Mucosa of rectum (tissue), 2 donors: ENCODE measurements at regions not wholly inside any gene's neighbourhood (a gene's known extent, or its start where the extent isn't known, plus 50 kb on each side); places are given as distances from the start of the nearest gene placed in this dataset.
"Not testable (repeated sequence)": the region's sequence is repeated elsewhere in the genome, so short reads cannot be mapped to it uniquely, and the experiment has no call there.

Experiments
- H3K27ac ChIP-seq, 2 donors: one replicate each; pipeline ENCODE4 v1.7.0; 2013; ENCODE audit warnings: inconsistent platforms in 2 of 2, low read depth in 2 of 2, low read length in 2 of 2
- H3K27me3 ChIP-seq, 2 donors: one replicate each; pipeline ENCODE4 v1.7.0; 2013; ENCODE audit warnings: low read length in 2 of 2; ENCODE audit not compliant: control insufficient read depth in 2 of 2, insufficient read depth in 2 of 2
- H3K36me3 ChIP-seq, 2 donors: one replicate each; pipeline ENCODE4 v1.7.0; 2013; ENCODE audit warnings: low read length in 2 of 2; ENCODE audit not compliant: control insufficient read depth in 2 of 2, insufficient read depth in 2 of 2
- H3K4me1 ChIP-seq, 2 donors: one replicate each; pipeline ENCODE4 v1.7.0; 2013; ENCODE audit warnings: low read length in 2 of 2, mild to moderate bottlenecking in 1 of 2; ENCODE audit not compliant: control insufficient read depth in 2 of 2, insufficient read depth in 2 of 2
- H3K4me3 ChIP-seq, 2 donors: one replicate each; pipeline ENCODE4 v1.7.0; 2013; ENCODE audit warnings: low read length in 2 of 2
- H3K9ac ChIP-seq, 2 donors: one replicate each; pipeline ENCODE4 v1.7.0; 2013; ENCODE audit warnings: low read length in 2 of 2, low read depth in 1 of 2, mild to moderate bottlenecking in 1 of 2
- H3K9me3 ChIP-seq, 2 donors: one replicate each; pipeline ENCODE4 v1.7.0; 2013; ENCODE audit warnings: low read length in 2 of 2; ENCODE audit not compliant: control insufficient read depth in 2 of 2
- donor health status: healthy.
- donor health status: Normal muscosa, but diverticular disease.

GRCh38 chr2:128511731-128512378 is 193.2 kb upstream of the HS6ST1 start:
- Histone ChIP-seq H3K4me1 (no peaks in the 10 kb centered on the region), H3K9me3 (no peaks in the 10 kb centered on the region), H3K27ac (no peak overlapping the region), H3K4me3 (no peak overlapping the region), H3K27me3 (no peaks in the 10 kb centered on the region), H3K9ac (no peak overlapping the region), H3K36me3 (no peaks in the 10 kb centered on the region)

- no peaks in the 10 kb centered on the region for H3K27me3 ChIP-seq
- H3K4me1 ChIP-seq: no peaks in the 10 kb centered on the region
- no peak overlapping the region for H3K27ac ChIP-seq
- no peak overlapping the region for H3K4me3 ChIP-seq
- H3K9me3 ChIP-seq: no peaks in the 10 kb centered on the region
- no peak overlapping the region for H3K9ac ChIP-seq
- H3K36me3 ChIP-seq: no peaks in the 10 kb centered on the region
Observed at GRCh38 chr2:128512379-128513115, 193.9 kb upstream of the HS6ST1 start.

GRCh38 chr2:128513116-128513960 is 194.7 kb upstream of the HS6ST1 start:
- H3K9me3 ChIP-seq: no peaks in the 10 kb centered on the region
- H3K9ac ChIP-seq: no peak overlapping the region
- H3K4me3 ChIP-seq: no peak overlapping the region
- H3K4me1 ChIP-seq: no peaks in the 10 kb centered on the region
- no peaks in the 10 kb centered on the region for H3K36me3 ChIP-seq
- H3K27ac ChIP-seq: no peak overlapping the region
- no peaks in the 10 kb centered on the region for H3K27me3 ChIP-seq

- no peaks in the 10 kb centered on the region for H3K9me3 ChIP-seq
- no peaks in the 10 kb centered on the region for H3K4me1 ChIP-seq
- H3K4me3 ChIP-seq: no peak overlapping the region
- H3K9ac ChIP-seq: no peak overlapping the region
- H3K27me3 ChIP-seq: no peaks in the 10 kb centered on the region
- no peak overlapping the region for H3K27ac ChIP-seq
- no peaks in the 10 kb centered on the region for H3K36me3 ChIP-seq
Observed at GRCh38 chr2:128513961-128514283, 195.3 kb upstream of the HS6ST1 start.

GRCh38 chr2:128514555-128514955 is 195.9 kb upstream of the HS6ST1 start:
- no peaks in the 10 kb centered on the region for H3K4me1 ChIP-seq
- no peaks in the 10 kb centered on the region for H3K9me3 ChIP-seq
- no peak overlapping the region for H3K27ac ChIP-seq
- H3K27me3 ChIP-seq: no peaks in the 10 kb centered on the region
- no peaks in the 10 kb centered on the region for H3K36me3 ChIP-seq
- H3K9ac ChIP-seq: no peak overlapping the region
- no peak overlapping the region for H3K4me3 ChIP-seq

DNA sequence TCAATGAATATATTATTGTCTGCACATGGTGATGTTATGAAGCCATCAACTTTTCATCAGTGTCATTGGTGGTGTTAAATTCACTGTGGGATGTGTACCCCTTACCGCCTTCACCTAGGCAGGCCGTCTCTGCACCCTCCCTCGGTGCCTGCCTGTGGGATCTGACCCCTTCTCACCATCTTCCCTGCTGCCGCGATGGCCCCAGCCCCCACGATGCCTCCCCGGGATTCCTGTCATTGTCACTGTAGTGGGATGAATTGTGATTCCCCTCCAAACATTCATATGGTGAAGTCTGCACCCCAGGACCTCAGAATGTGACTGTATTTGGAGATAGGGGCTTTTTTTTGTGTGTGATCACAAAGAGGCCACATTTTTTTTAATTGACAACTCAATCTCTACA is 198.3 kb upstream of the HS6ST1 start:
- no peaks in the 10 kb centered on the region for H3K36me3 ChIP-seq
- H3K9ac ChIP-seq: no peak overlapping the region
- H3K4me3 ChIP-seq: no peak overlapping the region
- no peak overlapping the region for H3K27ac ChIP-seq
- no peaks in the 10 kb centered on the region for H3K4me1 ChIP-seq
- H3K27me3 ChIP-seq: no peaks in the 10 kb centered on the region
- no peaks in the 10 kb centered on the region for H3K9me3 ChIP-seq

- not testable (repeated sequence) for H3K36me3 ChIP-seq, H3K4me3 ChIP-seq, H3K4me1 ChIP-seq, H3K9me3 ChIP-seq, H3K9ac ChIP-seq, H3K27ac ChIP-seq, H3K27me3 ChIP-seq
Observed at GRCh38 chr2:128519028-128519427, 200.4 kb upstream of the HS6ST1 start.

DNA sequence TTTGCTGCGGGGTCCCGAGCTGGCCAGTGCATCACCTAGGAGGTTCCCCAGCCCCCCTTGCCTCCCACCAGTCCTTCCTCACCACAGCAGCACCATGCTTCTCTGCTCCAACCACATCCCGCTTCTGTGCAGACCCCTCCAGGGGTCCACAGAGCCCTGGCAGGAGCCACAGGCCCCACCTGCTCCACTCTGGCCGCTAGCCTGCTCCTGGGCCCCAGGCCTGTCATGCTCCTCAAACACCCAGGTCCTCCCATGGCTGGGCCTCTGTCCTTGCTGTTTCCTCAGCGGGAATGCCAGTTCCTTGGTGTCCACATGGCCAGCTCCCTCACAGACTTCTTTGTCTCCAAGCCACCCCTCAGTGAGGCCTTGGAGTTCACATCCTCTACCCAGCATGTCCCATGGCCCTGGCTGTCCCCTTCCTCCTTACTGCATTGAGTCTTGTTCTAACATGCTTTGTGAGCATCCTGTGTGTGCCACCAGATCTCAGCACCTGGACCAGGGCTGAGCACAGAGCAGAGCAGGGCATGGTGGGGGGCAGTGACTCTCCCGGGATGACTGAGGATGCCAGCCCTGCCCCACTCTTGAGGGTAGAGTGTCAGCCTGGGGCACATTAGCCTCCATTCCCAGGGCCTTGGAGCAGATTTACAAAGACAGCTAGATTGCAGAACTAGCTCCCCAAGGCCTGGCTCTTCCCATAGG is 201.0 kb upstream of the HS6ST1 start:
- no peak overlapping the region for H3K9ac ChIP-seq
- H3K36me3 ChIP-seq: no peaks in the 10 kb centered on the region
- no peak overlapping the region for H3K27ac ChIP-seq
- no peaks in the 10 kb centered on the region for H3K27me3 ChIP-seq
- no peaks in the 10 kb centered on the region for H3K9me3 ChIP-seq
- H3K4me3 ChIP-seq: no peak overlapping the region
- no peaks in the 10 kb centered on the region for H3K4me1 ChIP-seq

GRCh38 chr2:128520340-128520739 is 201.7 kb upstream of the HS6ST1 start:
- Histone ChIP-seq H3K9ac (no peak overlapping the region), H3K4me1 (no peaks in the 10 kb centered on the region), H3K4me3 (no peak overlapping the region), H3K27ac (no peak overlapping the region), H3K9me3 (no peaks in the 10 kb centered on the region), H3K36me3 (no peaks in the 10 kb centered on the region), H3K27me3 (no peaks in the 10 kb centered on the region)

DNA sequence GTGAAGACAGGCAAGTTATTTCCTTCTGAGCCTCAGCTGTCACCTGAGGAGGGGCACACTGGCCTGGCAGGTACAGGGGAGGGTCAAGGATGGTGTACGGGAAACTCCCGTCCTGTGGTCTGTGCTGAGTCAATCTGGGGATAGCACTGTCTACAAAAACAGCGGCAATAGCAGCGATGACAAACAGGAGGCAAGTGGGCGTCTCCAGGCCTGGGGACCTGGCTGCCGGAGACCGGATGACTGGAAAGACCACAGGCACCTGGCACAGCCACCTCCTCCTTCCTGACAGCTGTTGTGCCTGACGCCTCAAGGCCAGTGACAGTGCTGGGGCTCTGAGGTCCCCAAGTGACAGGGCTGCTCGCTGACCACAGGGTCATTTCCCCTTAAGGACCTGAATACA is 202.1 kb upstream of the HS6ST1 start:
- H3K27me3 ChIP-seq: no peaks in the 10 kb centered on the region
- H3K4me3 ChIP-seq: no peak overlapping the region
- no peaks in the 10 kb centered on the region for H3K9me3 ChIP-seq
- no peak overlapping the region for H3K9ac ChIP-seq
- no peaks in the 10 kb centered on the region for H3K36me3 ChIP-seq
- no peaks in the 10 kb centered on the region for H3K4me1 ChIP-seq
- H3K27ac ChIP-seq: no peak overlapping the region
